A673 (cell line): ENCODE measurements at regions not wholly inside any gene's neighbourhood (a gene's known extent, or its start where the extent isn't known, plus 50 kb on each side); places are given as distances from the start of the nearest gene placed in this dataset.

ENCODE experiments used
- BruUV-seq: library from RNA; stranded (reverse); fragments of 400-500 nt; replicated peaks from 2 replicates; lab custom pipeline; 2021; lab: Mats Ljungman, UMichigan
- CTCF ChIA-PET: fragments of 300-600 bp; sonication (Branson Sonifier 250); formaldehyde crosslinking; loops from one replicate; lab custom pipeline; 2022; ENCODE audit warnings: antibody characterized with exemption; lab: Charles Lee
- POLR2A ChIA-PET: fragments of 300-600 bp; sonication (Branson Sonifier 250); formaldehyde crosslinking; loops from one replicate; lab custom pipeline; 2022; ENCODE audit warnings: antibody characterized with exemption; ENCODE audit not compliant: low non-redundant PET; lab: Charles Lee
- DNase-seq: peaks from one replicate; pipeline ENCODE4 v3.0.0-alpha.2; 2015; ENCODE audit warnings: low spot score
- H3K27ac ChIP-seq: fragments of 200-600 bp; sonication (generic); 2 replicates; pipeline ENCODE4 v1.5.1; 2016; ENCODE audit warnings: mixed run types, low read depth, mild to moderate bottlenecking, mixed read lengths, antibody characterized with exemption, low read length; ENCODE audit not compliant: poor library complexity, severe bottlenecking
- H3K27me3 ChIP-seq: fragments of 200-600 bp; sonication (generic); replicated peaks from 2 replicates; pipeline ENCODE4 v1.6.1; 2017; ENCODE audit warnings: mixed run types, low read depth, mild to moderate bottlenecking, mixed read lengths, antibody characterized with exemption, low read length; ENCODE audit not compliant: insufficient read depth, poor library complexity
- H3K36me3 ChIP-seq: fragments of 200-600 bp; sonication (generic); 2 replicates; pipeline ENCODE4 v1.6.1; 2016; ENCODE audit warnings: mixed run types, mild to moderate bottlenecking, mixed read lengths, antibody characterized with exemption, low read length; ENCODE audit not compliant: insufficient read depth, poor library complexity, severe bottlenecking
- H3K4me1 ChIP-seq: fragments of 200-600 bp; sonication (generic); 2 replicates; pipeline ENCODE4 v1.6.1; 2017; ENCODE audit warnings: mixed run types, mild to moderate bottlenecking, mixed read lengths, antibody characterized with exemption, low read length; ENCODE audit not compliant: insufficient read depth, poor library complexity, severe bottlenecking
- H3K4me3 ChIP-seq: fragments of 200-600 bp; sonication (generic); 2 replicates; pipeline ENCODE4 v1.5.1; 2016; ENCODE audit warnings: low read depth, mixed run types, mild to moderate bottlenecking, mixed read lengths, low read length; ENCODE audit not compliant: poor library complexity, severe bottlenecking
- H3K9me3 ChIP-seq: fragments of 200-600 bp; sonication (generic); 2 replicates; pipeline ENCODE4 v1.6.1; 2016; ENCODE audit warnings: mixed run types, low read depth, mild to moderate bottlenecking, mixed read lengths, antibody characterized with exemption, low read length; ENCODE audit not compliant: poor library complexity, severe bottlenecking
- EZH2 ChIP-seq: fragments of 200-600 bp; sonication (generic); IDR thresholded peaks from 2 replicates; pipeline ENCODE4 v1.6.1; 2017; ENCODE audit warnings: borderline replicate concordance, low read depth, mild to moderate bottlenecking, mixed read lengths, antibody characterized with exemption, low read length; ENCODE audit not compliant: poor library complexity, severe bottlenecking
- intact Hi-C: fragments of 100-400 bp; cut with micrococcal nuclease; formaldehyde crosslinking; loops from one replicate; pipeline ENCODE4 v1.10.0; 2022; ENCODE audit not compliant: unreplicated experiment
- TF ChIP-seq, protein P1 (sequence below): fragments of 300-800, 200-600 bp; sonication (generic); conservative IDR thresholded peaks from 2 replicates; pipeline ENCODE4 v1.5.1; 2017; ENCODE audit warnings: low read depth, mild to moderate bottlenecking, antibody characterized with exemption, low read length, moderate library complexity, mixed read lengths

DNA sequence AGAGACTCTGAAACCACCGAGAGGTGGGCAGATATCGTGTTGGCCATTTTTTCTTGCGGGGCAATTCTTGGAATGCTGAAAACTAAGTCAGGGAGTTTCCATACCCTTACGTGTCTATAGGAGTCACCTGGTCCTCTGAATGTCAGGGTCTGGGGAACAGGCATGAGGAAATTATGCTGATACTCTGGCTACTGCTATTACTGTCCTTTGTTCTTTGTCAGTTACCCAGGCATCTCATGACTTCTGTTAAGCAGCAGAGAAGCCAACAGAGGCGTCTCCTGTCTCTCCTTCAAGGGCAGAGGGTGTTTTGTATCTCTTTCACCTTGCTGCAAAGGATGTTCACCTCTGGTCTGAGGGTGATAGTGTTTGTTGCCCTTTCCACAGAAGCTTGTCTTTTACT, 559.5 kb upstream of the CCDC54 start:
- no peak for DNase-seq
- intact Hi-C loops, result no loop called here
- CTCF ChIA-PET, result no interaction called here
- Histone ChIP-seq H3K9me3 (no peaks in the 10 kb centered on the region), H3K4me3 (no peak overlapping the region), H3K27ac (no peak overlapping the region), H3K4me1 (peaks cover 3% of the 10 kb centered on the region), H3K27me3 (no peaks in the 10 kb centered on the region), H3K36me3 (no peaks in the 10 kb centered on the region)
- POLR2A ChIA-PET, result no interaction called here
- no TSS peak for BruUV-seq
- TF ChIP-seq EZH2, result no peak
- TF ChIP-seq, protein P1, sequence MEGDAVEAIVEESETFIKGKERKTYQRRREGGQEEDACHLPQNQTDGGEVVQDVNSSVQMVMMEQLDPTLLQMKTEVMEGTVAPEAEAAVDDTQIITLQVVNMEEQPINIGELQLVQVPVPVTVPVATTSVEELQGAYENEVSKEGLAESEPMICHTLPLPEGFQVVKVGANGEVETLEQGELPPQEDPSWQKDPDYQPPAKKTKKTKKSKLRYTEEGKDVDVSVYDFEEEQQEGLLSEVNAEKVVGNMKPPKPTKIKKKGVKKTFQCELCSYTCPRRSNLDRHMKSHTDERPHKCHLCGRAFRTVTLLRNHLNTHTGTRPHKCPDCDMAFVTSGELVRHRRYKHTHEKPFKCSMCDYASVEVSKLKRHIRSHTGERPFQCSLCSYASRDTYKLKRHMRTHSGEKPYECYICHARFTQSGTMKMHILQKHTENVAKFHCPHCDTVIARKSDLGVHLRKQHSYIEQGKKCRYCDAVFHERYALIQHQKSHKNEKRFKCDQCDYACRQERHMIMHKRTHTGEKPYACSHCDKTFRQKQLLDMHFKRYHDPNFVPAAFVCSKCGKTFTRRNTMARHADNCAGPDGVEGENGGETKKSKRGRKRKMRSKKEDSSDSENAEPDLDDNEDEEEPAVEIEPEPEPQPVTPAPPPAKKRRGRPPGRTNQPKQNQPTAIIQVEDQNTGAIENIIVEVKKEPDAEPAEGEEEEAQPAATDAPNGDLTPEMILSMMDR, result no peak

DNA sequence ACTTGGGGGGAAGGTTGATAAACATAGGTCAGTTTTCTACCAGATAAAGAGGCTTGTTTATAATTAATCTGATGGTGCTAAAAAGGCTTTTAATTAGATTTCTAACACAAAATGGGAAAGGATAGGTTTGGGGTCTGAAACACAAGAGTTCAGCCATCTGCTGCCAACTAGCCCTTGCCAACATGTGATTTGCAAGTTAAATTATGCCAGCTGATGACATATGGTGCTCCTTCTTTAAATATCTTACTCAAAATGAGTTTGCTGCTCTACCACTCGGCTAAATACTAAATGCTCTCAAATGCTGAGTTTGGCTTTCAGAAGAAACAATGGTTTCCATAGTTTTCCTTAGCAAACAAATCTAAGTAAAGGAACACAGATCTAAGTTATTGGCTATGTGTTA, 557.8 kb upstream of the CCDC54 start:
- ChIA-PET CTCF (no interaction called here), POLR2A (no interaction called here)
- Histone ChIP-seq H3K4me3 (no peak overlapping the region), H3K27ac (no peak overlapping the region), H3K4me1 (peaks cover 4% of the 10 kb centered on the region), H3K27me3 (no peaks in the 10 kb centered on the region), H3K36me3 (no peaks in the 10 kb centered on the region), H3K9me3 (no peaks in the 10 kb centered on the region)
- no peak for TF ChIP-seq EZH2
- TF ChIP-seq, protein P1, result no peak
- DNase-seq, result no peak
- intact Hi-C loops, result no loop called here
- BruUV-seq, result no TSS peak

DNA sequence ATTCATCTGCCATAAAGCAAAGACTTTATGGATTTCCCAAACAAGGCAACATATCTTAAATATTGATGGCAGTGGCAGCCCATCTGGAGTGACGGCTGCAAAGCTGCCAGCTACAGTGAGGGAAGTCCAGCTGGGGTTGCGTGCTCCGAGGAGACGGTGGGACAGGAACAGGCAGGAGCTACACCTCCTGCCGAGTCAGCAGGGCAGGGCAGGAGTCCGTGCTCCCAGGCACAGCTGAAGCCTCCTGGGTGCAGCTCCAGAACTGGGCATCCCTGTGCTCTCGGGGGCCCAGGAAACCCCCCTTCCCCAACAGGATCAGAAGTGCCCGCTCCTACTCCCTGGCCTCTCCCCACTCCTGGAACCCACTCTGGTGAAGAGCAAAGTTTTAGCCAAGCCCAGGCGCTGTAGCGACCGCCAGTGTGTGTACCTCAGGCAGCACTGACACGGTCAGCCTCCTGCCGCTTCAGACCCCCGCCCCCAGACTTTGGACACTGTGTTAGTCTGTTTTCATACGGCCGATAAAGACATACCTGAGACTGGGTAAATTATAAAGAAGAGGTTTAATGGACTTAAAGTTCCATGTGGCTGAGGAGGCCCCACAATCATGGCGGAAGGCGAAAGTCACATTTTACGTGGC, 556.4 kb upstream of the CCDC54 start:
- Histone ChIP-seq H3K27me3 (no peaks in the 10 kb centered on the region), H3K4me3 (no peak overlapping the region), H3K9me3 (no peaks in the 10 kb centered on the region), H3K27ac (no peak overlapping the region), H3K36me3 (no peaks in the 10 kb centered on the region), H3K4me1 (peaks cover 9% of the 10 kb centered on the region)
- TF ChIP-seq EZH2, result no peak
- TF ChIP-seq, protein P1, result no peak
- CTCF ChIA-PET, result no interaction called here
- intact Hi-C loops, result loop anchor here (10.0 kb wide), 1 partner anchor 244 kb away; no protein-coding TSS in a partner anchor
- no TSS peak for BruUV-seq
- POLR2A ChIA-PET, result no interaction called here
- DNase-seq, result no peak
